ENCODE measurements at regions not wholly inside any gene's neighbourhood (a gene's known extent, or its start where the extent isn't known, plus 50 kb on each side); places are given as distances from the start of the nearest gene placed in this dataset.

DNA sequence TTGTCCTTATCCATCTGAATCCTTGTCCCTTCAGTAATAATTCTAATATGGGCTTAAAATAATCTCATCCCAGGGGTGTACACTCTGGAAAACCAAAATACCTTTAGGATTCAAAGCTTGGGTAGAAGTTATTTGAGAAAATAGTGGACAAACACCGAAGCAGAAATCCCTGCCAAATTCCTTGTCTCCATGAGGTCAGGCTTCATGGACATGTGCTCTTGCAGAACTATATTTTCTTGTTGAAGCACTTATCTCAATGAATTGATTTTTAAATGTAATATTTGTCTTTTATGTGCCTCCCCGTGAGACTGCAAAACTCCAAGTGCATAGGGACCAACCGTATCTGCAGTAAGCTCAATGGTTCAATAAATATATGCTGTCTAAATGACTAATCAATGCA, 1153.3 kb upstream of the AUTS2 start:
- H3K4me3 Mint-ChIP-seq = no peak overlapping the region
- H3K36me3 Mint-ChIP-seq (ENCODE audit: insufficient read depth) = no peaks in the 10 kb centered on the region
- peaks cover 17 to 31% of the 10 kb centered on the region in 2 donors for H3K9me3 Mint-ChIP-seq
- no peak overlapping the region for H3K27ac Mint-ChIP-seq
- no peak for ATAC-seq (replicated peaks)
- no peak for DNase-seq
- no peaks in the 10 kb centered on the region for H3K27me3 Mint-ChIP-seq
- H3K4me1 Mint-ChIP-seq (ENCODE audit: low read depth in 2 of 2) = no peaks in the 10 kb centered on the region

GRCh38 chr7:68446183-68446582, 1152.1 kb upstream of the AUTS2 start:
- Mint-ChIP-seq H3K4me1 (ENCODE audit: low read depth in 2 of 2) (no peaks in the 10 kb centered on the region), H3K27me3 (no peaks in the 10 kb centered on the region), H3K27ac (no peak overlapping the region), H3K36me3 (ENCODE audit: insufficient read depth) (no peaks in the 10 kb centered on the region), H3K9me3 (peaks cover 17 to 31% of the 10 kb centered on the region in 2 donors), H3K4me3 (no peak overlapping the region)
- no peak for ATAC-seq (replicated peaks)
- no peak for DNase-seq

GRCh38 chr7:68449099-68449498, 1149.2 kb upstream of the AUTS2 start:
- no peak for ATAC-seq (replicated peaks)
- Mint-ChIP-seq H3K4me3 (no peak overlapping the region), H3K9me3 (peaks cover 18 to 20% of the 10 kb centered on the region in 2 donors), H3K4me1 (ENCODE audit: low read depth in 2 of 2) (no peaks in the 10 kb centered on the region), H3K36me3 (ENCODE audit: insufficient read depth) (no peaks in the 10 kb centered on the region), H3K27ac (no peak overlapping the region), H3K27me3 (no peaks in the 10 kb centered on the region)
- no peak for DNase-seq

DNA sequence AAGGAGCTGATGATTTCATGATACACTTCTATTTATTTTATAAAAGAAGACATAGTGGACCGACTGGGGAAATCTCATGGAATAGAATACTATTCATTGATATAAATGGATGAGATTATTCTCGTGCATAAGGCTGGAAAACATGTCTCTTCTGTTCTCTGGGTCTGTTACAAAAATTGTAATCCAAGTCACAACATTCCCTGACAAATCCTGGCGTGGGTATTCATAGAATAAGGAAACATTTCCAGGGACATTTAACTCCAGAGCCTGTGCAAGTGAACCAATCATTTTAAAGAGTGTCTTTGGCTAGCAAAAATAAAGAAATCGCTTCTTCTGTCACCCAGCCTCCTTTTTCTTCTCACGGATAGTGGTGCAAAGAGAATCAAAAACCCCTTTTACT, 1148.5 kb upstream of the AUTS2 start:
- Mint-ChIP-seq H3K36me3 (ENCODE audit: insufficient read depth) (no peaks in the 10 kb centered on the region), H3K27ac (no peak overlapping the region), H3K9me3 (peaks cover 17 to 18% of the 10 kb centered on the region in 2 donors), H3K4me1 (ENCODE audit: low read depth in 2 of 2) (no peaks in the 10 kb centered on the region), H3K27me3 (no peaks in the 10 kb centered on the region), H3K4me3 (no peak overlapping the region)
- DNase-seq (no peak), ATAC-seq (replicated peaks) (no peak)

GRCh38 chr7:68454931-68455330, 1143.3 kb upstream of the AUTS2 start:
- DNase-seq (no peak), ATAC-seq (replicated peaks) (no peak)
- Mint-ChIP-seq H3K27ac (no peak overlapping the region), H3K9me3 (peaks cover 18 to 23% of the 10 kb centered on the region in 2 donors), H3K27me3 (no peaks in the 10 kb centered on the region), H3K36me3 (ENCODE audit: insufficient read depth) (no peaks in the 10 kb centered on the region), H3K4me3 (no peak overlapping the region), H3K4me1 (ENCODE audit: low read depth in 2 of 2) (no peaks in the 10 kb centered on the region)

DNA sequence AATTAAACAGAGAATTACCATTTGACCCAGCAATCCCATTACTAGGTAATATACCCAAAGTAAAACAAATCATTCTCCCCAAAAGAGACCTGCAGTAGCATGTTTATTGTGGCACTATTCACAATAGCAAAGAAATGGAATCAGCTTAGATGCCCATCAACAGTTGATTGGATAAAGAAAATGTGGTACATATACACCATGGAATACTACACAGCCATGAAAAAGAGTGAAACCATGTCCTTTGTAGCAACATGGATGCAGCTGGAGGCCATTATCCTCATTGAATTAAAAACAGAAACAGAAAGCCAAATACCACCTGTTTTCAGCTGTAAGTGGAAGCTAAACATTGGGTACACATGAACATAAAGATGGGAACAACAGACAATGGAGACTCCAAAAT, 1141.8 kb upstream of the AUTS2 start:
- no peaks in the 10 kb centered on the region for H3K36me3 Mint-ChIP-seq (ENCODE audit: insufficient read depth)
- DNase-seq = no peak
- peaks cover 18 to 23% of the 10 kb centered on the region in 2 donors for H3K9me3 Mint-ChIP-seq
- no peaks in the 10 kb centered on the region for H3K4me1 Mint-ChIP-seq (ENCODE audit: low read depth in 2 of 2)
- ATAC-seq (replicated peaks) = no peak
- H3K27ac Mint-ChIP-seq = no peak overlapping the region
- no peaks in the 10 kb centered on the region for H3K27me3 Mint-ChIP-seq
- no peak overlapping the region for H3K4me3 Mint-ChIP-seq

DNA sequence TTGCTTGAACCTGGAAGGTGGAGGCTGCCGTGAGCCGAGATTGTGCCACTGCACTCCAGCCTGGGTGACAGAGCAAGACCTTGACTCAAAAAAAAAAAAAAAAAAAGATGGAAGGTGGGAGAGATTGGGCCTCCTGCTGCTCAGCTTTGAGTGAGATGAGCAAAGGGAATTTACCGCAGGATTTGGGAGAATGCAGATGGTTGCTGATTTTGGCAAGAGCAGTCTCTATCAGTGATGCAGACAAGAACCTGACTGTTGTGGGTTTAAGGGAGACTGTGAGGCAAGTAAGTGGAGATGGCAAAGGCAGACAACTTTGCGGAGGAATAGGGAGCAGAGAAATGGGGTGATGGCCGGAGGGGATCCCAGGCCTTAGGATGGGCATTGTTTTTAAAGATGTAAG, 1140.8 kb upstream of the AUTS2 start:
- Mint-ChIP-seq H3K4me1 (ENCODE audit: low read depth in 2 of 2) (no peaks in the 10 kb centered on the region), H3K27ac (no peak overlapping the region), H3K27me3 (no peaks in the 10 kb centered on the region), H3K36me3 (ENCODE audit: insufficient read depth) (no peaks in the 10 kb centered on the region), H3K9me3 (peaks cover 18 to 23% of the 10 kb centered on the region in 2 donors), H3K4me3 (no peak overlapping the region)
- DNase-seq (no peak), ATAC-seq (replicated peaks) (no peak)

- Mint-ChIP-seq H3K9me3 (peaks cover 16 to 29% of the 10 kb centered on the region in 2 donors), H3K4me3 (no peak overlapping the region)
Observed at GRCh38 chr7:68458010-68458908, 1140.0 kb upstream of the AUTS2 start.

GRCh38 chr7:68461430-68461829, 1136.8 kb upstream of the AUTS2 start:
- DNase-seq (no peak), ATAC-seq (replicated peaks) (no peak)
- no peaks in the 10 kb centered on the region for H3K27me3 Mint-ChIP-seq
- no peaks in the 10 kb centered on the region for H3K36me3 Mint-ChIP-seq (ENCODE audit: insufficient read depth)
- peaks cover 16 to 30% of the 10 kb centered on the region in 2 donors for H3K9me3 Mint-ChIP-seq
- H3K27ac Mint-ChIP-seq = no peak overlapping the region
- H3K4me1 Mint-ChIP-seq (ENCODE audit: low read depth in 2 of 2) = no peaks in the 10 kb centered on the region
- no peak overlapping the region for H3K4me3 Mint-ChIP-seq

More at GRCh38 chr7:68458010-68458908, 1140.0 kb upstream of the AUTS2 start:
- Mint-ChIP-seq H3K27me3 (no peaks in the 10 kb centered on the region), H3K4me1 (ENCODE audit: low read depth in 2 of 2) (no peaks in the 10 kb centered on the region), H3K27ac (no peak overlapping the region), H3K36me3 (ENCODE audit: insufficient read depth) (no peaks in the 10 kb centered on the region)
- DNase-seq (no peak), ATAC-seq (replicated peaks) (no peak)

- ATAC-seq (replicated peaks) (no peak), DNase-seq (no peak)
- Mint-ChIP-seq H3K9me3 (peaks cover 13 to 31% of the 10 kb centered on the region in 2 donors), H3K27ac (no peak overlapping the region), H3K4me3 (no peak overlapping the region), H3K4me1 (ENCODE audit: low read depth in 2 of 2) (no peaks in the 10 kb centered on the region), H3K27me3 (no peaks in the 10 kb centered on the region), H3K36me3 (ENCODE audit: insufficient read depth) (peaks cover 3% of the 10 kb centered on the region)
Observed at GRCh38 chr7:68470836-68471435, 1127.3 kb upstream of the AUTS2 start.

- peaks cover 3% of the 10 kb centered on the region for H3K36me3 Mint-ChIP-seq (ENCODE audit: insufficient read depth)
- H3K27ac Mint-ChIP-seq = no peak overlapping the region
- ATAC-seq (replicated peaks) (no peak), DNase-seq (no peak)
- H3K4me1 Mint-ChIP-seq (ENCODE audit: low read depth in 2 of 2) = no peaks in the 10 kb centered on the region
- H3K27me3 Mint-ChIP-seq = no peaks in the 10 kb centered on the region
- H3K4me3 Mint-ChIP-seq = no peak overlapping the region
- H3K9me3 Mint-ChIP-seq = peaks cover 13 to 31% of the 10 kb centered on the region in 2 donors
Observed at GRCh38 chr7:68472688-68473087, 1125.6 kb upstream of the AUTS2 start.

DNA sequence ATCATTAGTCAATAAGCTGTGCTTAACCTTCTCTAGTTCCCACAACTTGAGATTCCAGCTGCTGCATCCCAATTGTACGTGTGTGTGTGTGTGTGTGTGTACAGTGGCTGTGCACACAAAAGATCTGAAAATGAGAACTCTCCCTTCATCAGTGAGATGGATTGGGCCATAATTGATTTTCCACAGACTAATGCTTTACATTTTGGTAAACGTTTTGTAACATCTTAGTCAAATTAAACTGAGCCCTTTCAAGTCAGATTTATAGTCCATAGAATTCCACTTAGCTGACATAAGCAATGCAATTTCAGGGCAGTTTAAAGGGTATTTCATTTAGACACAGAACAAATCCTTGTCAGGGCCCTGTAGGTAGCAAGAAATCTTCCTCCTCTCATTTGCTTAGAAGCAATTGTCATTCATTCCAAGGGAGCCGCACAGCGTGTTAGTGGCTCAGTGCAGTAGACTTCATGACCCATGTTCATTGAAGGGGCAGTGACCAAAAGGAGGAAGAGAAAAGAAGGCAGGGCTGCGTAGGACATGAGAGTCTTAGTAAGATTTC, 1123.5 kb upstream of the AUTS2 start:
- peaks cover under 1% of the 10 kb centered on the region for H3K36me3 Mint-ChIP-seq (ENCODE audit: insufficient read depth)
- no peaks in the 10 kb centered on the region for H3K27me3 Mint-ChIP-seq
- H3K4me1 Mint-ChIP-seq (ENCODE audit: low read depth in 2 of 2) = no peaks in the 10 kb centered on the region
- H3K9me3 Mint-ChIP-seq = peaks cover 10 to 18% of the 10 kb centered on the region in 2 donors
- ATAC-seq (replicated peaks) (no peak), DNase-seq (no peak)
- no peak overlapping the region for H3K4me3 Mint-ChIP-seq
- no peak overlapping the region for H3K27ac Mint-ChIP-seq

DNA sequence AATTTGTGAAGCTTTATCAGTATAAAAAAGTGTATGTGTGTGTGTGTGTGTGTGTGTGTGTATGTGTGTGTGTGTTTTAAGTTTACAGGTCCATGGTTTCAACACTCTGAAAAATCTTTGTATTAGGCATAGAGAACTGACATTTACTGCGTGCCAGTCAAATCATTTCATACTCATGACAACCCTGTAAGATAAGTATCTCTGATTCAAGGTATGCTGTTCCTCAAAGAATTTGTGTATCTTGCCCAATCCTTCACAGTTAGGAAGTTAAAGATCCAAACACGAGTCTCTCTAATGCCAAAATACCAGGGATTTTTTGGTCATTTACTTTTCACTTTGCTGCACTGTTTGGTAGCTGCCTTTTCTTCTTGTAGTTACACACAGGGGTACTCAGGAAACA, 1121.3 kb upstream of the AUTS2 start:
- no peaks in the 10 kb centered on the region for H3K4me1 Mint-ChIP-seq (ENCODE audit: low read depth in 2 of 2)
- ATAC-seq (replicated peaks) (no peak), DNase-seq (no peak)
- H3K4me3 Mint-ChIP-seq = no peak overlapping the region
- H3K36me3 Mint-ChIP-seq (ENCODE audit: insufficient read depth) = no peaks in the 10 kb centered on the region
- H3K27ac Mint-ChIP-seq = no peak overlapping the region
- no peaks in the 10 kb centered on the region for H3K27me3 Mint-ChIP-seq
- H3K9me3 Mint-ChIP-seq = peaks cover 5 to 18% of the 10 kb centered on the region in 2 donors

DNA sequence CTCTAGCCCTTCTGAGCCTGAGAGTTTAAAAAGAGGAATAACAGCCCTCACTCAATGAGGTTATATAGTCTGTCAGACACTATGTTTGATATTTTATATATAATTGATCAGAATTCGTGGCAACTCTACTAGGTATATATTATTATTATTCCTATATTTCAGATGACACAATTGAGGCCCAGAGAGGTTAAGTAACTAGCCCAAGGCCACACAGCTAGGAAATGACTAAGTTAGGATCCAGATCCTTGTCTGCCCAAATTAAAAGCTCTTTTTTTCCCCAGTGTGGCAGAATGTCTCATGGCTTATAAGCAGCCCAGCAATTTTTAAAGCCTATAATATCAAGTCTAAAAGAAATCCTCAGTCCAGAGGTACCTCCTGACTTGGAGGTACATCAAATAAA, 1119.9 kb upstream of the AUTS2 start:
- ATAC-seq (replicated peaks) (no peak), DNase-seq (no peak)
- H3K27me3 Mint-ChIP-seq = no peaks in the 10 kb centered on the region

More for the DNA sequence above, 1119.9 kb upstream of the AUTS2 start:
- no peak overlapping the region for H3K4me3 Mint-ChIP-seq
- no peak overlapping the region for H3K27ac Mint-ChIP-seq
- peaks cover 2 to 11% of the 10 kb centered on the region in 2 donors for H3K9me3 Mint-ChIP-seq
- H3K36me3 Mint-ChIP-seq (ENCODE audit: insufficient read depth) = no peaks in the 10 kb centered on the region
- H3K4me1 Mint-ChIP-seq (ENCODE audit: low read depth in 2 of 2) = no peaks in the 10 kb centered on the region

All from effector memory CD8-positive, alpha-beta T cell (primary cell).